SK-N-SH treated with all-trans-retinoic acid at 6 μM for 48 hours (cell line): ENCODE measurements at regions not wholly inside any gene's neighbourhood (a gene's known extent, or its start where the extent isn't known, plus 50 kb on each side); places are given as distances from the start of the nearest gene placed in this dataset.

ENCODE experiments used
- ARNTL ChIP-seq: fragments of 450-650 bp; formaldehyde crosslinking; IDR thresholded peaks from 2 replicates; pipeline ENCODE4 v1.5.0; 2020; ENCODE audit warnings: low read depth, mild to moderate bottlenecking, moderate library complexity, borderline replicate concordance
- BACH2 ChIP-seq: fragments of 250-450 bp; sonication (Bioruptor Pico); IDR thresholded peaks from 2 replicates; pipeline ENCODE4 v1.9.0; 2021; ENCODE audit warnings: mild to moderate bottlenecking, borderline replicate concordance
- ISL1 ChIP-seq: fragments of 250-450 bp; sonication (Bioruptor Pico); IDR thresholded peaks from 2 replicates; pipeline ENCODE4 v2.1.2; 2022; ENCODE audit warnings: mild to moderate bottlenecking, moderate library complexity
- OSR1 ChIP-seq: fragments of 250-450 bp; sonication (Bioruptor Pico); IDR thresholded peaks from 2 replicates; pipeline ENCODE4 v1.8.0; 2022; ENCODE audit warnings: moderate library complexity, mild to moderate bottlenecking, inconsistent platforms
- SNAI2 ChIP-seq: fragments of 250-450 bp; sonication (Bioruptor Pico); IDR thresholded peaks from 2 replicates; pipeline ENCODE4 v1.5.0; 2020; ENCODE audit warnings: mild to moderate bottlenecking, moderate library complexity
- TCF4 ChIP-seq: fragments of 250-450 bp; sonication (Bioruptor Pico); IDR thresholded peaks from 2 replicates; pipeline ENCODE4 v1.8.0; 2021; ENCODE audit warnings: mild to moderate bottlenecking, moderate library complexity, borderline replicate concordance
- TOX ChIP-seq: fragments of 250-450 bp; sonication (Bioruptor Pico); IDR thresholded peaks from 2 replicates; pipeline ENCODE4 v1.8.0; 2021; ENCODE audit warnings: mild to moderate bottlenecking, moderate library complexity, borderline replicate concordance
- ZFP3 ChIP-seq: fragments of 250-450 bp; sonication (Bioruptor Pico); IDR thresholded peaks from 2 replicates; pipeline ENCODE4 v1.5.0; 2020; ENCODE audit warnings: mild to moderate bottlenecking, moderate library complexity
- ZFP30 ChIP-seq: fragments of 450-650 bp; formaldehyde crosslinking; IDR thresholded peaks from 2 replicates; pipeline ENCODE4 v1.5.0; 2022; ENCODE audit warnings: mild to moderate bottlenecking, moderate library complexity
- ZNF565 ChIP-seq: fragments of 450-650 bp; formaldehyde crosslinking; conservative IDR thresholded peaks from 2 replicates; pipeline ENCODE4 v1.5.0; 2020; ENCODE audit warnings: low read depth, mild to moderate bottlenecking, moderate library complexity
- TF ChIP-seq, protein P1 (sequence below): fragments of 250-450 bp; sonication (Bioruptor Pico); IDR thresholded peaks from 2 replicates; pipeline ENCODE4 v1.8.0; 2021; ENCODE audit warnings: low read depth, mild to moderate bottlenecking, moderate library complexity, borderline replicate concordance
- TF ChIP-seq, protein P2 (sequence below): fragments of 250-450 bp; sonication (Bioruptor Pico); IDR thresholded peaks from 2 replicates; pipeline ENCODE4 v1.8.0; 2020; ENCODE audit warnings: mild to moderate bottlenecking, moderate library complexity, borderline replicate concordance
- TF ChIP-seq, protein P3 (sequence below): fragments of 250-450 bp; sonication (Bioruptor Pico); IDR thresholded peaks from 2 replicates; pipeline ENCODE4 v1.5.1; 2021; ENCODE audit warnings: mild to moderate bottlenecking, moderate library complexity

DNA sequence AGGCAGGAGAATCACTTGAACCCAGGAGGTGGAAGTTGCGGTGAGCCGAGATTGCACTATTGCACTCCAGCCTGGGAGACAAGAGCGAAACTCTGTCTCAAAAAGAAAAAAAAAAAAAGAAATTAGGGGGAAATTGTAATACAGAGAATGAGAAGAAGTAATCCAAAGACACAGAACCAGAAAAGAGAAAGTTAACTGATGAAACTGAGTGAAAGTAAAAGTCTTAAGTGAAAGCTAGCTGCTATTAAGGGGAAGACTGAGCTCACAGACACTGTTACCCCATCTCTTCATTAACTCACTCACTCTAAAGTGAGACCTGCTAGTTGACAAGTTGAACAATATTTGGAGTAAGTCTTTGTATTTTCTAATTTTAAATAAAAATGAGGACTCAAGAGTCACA lies 763.0 kb upstream of the PCDH10 start:
- TF ChIP-seq TOX (CRISPR knock-in tag) = no peak
- TF ChIP-seq ZFP30 (CRISPR knock-in tag) = no peak
- no peak for TF ChIP-seq ARNTL
- TF ChIP-seq BACH2 = no peak
- TF ChIP-seq, protein P1, sequence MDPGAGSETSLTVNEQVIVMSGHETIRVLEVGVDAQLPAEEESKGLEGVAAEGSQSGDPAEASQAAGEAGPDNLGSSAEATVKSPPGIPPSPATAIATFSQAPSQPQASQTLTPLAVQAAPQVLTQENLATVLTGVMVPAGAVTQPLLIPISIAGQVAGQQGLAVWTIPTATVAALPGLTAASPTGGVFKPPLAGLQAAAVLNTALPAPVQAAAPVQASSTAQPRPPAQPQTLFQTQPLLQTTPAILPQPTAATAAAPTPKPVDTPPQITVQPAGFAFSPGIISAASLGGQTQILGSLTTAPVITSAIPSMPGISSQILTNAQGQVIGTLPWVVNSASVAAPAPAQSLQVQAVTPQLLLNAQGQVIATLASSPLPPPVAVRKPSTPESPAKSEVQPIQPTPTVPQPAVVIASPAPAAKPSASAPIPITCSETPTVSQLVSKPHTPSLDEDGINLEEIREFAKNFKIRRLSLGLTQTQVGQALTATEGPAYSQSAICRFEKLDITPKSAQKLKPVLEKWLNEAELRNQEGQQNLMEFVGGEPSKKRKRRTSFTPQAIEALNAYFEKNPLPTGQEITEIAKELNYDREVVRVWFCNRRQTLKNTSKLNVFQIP = no peak
- no peak for TF ChIP-seq ZFP3
- no peak for TF ChIP-seq SNAI2 (CRISPR knock-in tag)
- TF ChIP-seq, protein P2, sequence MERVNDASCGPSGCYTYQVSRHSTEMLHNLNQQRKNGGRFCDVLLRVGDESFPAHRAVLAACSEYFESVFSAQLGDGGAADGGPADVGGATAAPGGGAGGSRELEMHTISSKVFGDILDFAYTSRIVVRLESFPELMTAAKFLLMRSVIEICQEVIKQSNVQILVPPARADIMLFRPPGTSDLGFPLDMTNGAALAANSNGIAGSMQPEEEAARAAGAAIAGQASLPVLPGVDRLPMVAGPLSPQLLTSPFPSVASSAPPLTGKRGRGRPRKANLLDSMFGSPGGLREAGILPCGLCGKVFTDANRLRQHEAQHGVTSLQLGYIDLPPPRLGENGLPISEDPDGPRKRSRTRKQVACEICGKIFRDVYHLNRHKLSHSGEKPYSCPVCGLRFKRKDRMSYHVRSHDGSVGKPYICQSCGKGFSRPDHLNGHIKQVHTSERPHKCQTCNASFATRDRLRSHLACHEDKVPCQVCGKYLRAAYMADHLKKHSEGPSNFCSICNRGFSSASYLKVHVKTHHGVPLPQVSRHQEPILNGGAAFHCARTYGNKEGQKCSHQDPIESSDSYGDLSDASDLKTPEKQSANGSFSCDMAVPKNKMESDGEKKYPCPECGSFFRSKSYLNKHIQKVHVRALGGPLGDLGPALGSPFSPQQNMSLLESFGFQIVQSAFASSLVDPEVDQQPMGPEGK (CRISPR knock-in tag) = no peak
- TF ChIP-seq ISL1 (CRISPR knock-in tag) = no peak
- no peak for TF ChIP-seq OSR1
- TF ChIP-seq, protein P3, sequence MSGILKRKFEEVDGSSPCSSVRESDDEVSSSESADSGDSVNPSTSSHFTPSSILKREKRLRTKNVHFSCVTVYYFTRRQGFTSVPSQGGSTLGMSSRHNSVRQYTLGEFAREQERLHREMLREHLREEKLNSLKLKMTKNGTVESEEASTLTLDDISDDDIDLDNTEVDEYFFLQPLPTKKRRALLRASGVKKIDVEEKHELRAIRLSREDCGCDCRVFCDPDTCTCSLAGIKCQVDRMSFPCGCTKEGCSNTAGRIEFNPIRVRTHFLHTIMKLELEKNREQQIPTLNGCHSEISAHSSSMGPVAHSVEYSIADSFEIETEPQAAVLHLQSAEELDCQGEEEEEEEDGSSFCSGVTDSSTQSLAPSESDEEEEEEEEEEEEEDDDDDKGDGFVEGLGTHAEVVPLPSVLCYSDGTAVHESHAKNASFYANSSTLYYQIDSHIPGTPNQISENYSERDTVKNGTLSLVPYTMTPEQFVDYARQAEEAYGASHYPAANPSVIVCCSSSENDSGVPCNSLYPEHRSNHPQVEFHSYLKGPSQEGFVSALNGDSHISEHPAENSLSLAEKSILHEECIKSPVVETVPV = no peak
- TF ChIP-seq ZNF565 = no peak
- TF ChIP-seq TCF4 (CRISPR knock-in tag) = no peak
